ENCODE measurements at regions not wholly inside any gene's neighbourhood (a gene's known extent, or its start where the extent isn't known, plus 50 kb on each side); places are given as distances from the start of the nearest gene placed in this dataset.

DNA sequence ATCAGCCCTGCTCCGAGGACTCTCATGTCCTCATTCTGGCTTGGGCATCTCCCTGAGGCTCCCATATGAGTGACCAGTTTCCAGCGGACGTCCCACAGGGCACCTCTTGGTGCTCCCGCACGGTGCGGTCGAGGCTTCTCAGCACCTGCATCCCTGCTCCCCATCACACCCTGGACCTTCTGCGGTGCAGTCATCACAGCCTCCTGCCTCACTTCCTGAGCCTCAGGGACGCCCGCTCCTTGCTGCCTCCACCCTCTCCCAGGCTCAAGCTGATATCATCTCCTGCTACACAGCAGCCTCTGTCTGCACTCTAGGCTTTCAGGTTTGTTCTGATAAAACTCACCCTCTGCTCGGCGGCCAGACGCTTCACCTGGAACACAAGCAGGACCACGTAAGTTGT, 185.0 kb downstream of the TMEM18 start:
- TF ChIP-seq, protein P1, sequence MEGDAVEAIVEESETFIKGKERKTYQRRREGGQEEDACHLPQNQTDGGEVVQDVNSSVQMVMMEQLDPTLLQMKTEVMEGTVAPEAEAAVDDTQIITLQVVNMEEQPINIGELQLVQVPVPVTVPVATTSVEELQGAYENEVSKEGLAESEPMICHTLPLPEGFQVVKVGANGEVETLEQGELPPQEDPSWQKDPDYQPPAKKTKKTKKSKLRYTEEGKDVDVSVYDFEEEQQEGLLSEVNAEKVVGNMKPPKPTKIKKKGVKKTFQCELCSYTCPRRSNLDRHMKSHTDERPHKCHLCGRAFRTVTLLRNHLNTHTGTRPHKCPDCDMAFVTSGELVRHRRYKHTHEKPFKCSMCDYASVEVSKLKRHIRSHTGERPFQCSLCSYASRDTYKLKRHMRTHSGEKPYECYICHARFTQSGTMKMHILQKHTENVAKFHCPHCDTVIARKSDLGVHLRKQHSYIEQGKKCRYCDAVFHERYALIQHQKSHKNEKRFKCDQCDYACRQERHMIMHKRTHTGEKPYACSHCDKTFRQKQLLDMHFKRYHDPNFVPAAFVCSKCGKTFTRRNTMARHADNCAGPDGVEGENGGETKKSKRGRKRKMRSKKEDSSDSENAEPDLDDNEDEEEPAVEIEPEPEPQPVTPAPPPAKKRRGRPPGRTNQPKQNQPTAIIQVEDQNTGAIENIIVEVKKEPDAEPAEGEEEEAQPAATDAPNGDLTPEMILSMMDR (IDR thresholded peaks at IDR 0.05): no peak

DNA sequence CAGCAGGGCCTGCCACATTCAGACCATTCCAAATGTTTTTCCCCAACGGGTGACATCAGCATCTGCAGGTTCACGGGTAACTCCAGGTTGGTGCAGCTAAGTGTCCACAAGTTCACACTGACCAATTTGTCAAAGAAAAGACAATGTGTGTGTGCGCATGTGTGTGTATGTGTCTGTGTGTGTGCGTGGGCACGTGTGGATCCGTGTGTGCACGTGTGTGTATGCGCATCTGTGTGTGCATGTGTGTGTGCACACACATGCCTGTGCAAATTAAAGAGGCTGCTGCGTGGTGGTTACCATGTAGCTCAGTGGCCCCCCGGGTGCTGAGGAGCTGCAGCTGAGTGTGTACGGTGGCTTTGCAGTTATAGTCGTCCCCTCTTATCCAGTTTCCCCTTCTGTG, 187.4 kb downstream of the TMEM18 start:
- TF ChIP-seq, protein P1 (IDR thresholded peaks at IDR 0.05): no peak

DNA sequence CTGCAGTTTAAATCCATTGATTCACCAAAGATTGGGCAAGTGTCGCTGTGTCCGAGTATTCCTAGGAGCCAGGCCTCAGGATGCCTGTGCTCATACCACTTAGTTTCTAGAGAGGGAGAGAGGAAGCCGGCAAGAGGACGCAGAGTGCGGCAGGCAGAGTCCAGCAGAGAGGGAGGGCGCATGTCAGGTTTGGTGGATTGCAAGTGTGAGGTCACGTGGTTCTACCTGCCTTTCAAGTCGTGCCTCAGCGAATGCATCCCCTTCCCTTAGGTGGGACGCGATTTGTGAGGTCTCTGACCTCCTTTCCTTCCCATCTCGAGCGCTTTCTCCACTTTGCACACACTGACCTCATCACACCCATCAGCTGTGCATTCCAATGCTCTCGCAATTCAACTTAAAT, 188.1 kb downstream of the TMEM18 start:
- TF ChIP-seq, protein P1 (IDR thresholded peaks at IDR 0.05): no peak

DNA sequence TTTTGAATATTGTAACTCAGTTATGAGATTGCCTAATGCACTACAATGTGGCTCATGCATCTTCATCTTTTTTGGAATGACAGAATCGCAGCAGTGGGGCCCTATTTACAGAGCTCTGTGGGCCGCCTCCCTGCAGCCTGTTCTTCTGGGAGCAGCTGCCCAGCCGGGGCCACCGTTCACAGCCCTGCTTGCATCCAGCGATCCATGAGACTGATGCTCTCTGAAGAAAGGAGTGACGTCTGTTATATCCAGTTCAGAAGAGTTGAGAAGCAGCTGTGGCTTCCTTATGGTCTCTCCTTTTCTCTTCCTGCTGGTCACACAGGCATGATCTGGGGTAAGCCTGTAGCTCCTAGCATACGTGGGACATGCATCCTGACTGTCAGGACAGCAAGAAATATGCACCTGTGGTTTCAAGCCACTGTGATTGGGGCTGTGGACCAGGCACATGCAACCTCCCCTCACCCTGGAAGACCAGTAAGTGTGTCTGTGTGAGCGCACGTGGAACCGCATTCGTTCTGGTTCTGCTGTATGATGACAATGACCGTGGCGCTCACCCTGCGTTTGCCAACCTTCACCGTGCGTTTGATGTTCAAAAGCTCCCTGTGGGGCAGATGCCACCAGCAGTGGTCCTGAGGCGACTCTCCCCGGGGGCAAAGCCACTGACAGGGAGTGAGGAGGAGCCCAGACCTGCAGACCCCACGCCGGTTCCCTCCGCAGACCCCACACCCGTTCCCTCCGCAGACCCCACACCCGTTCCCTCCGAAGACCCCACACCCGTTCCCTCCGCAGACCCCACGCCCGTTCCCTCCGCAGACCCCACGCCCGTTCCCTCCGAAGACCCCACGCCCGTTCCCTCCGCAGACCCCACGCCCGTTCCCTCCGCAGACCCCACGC, 189.8 kb downstream of the TMEM18 start:
- TF ChIP-seq, protein P1 (IDR thresholded peaks at IDR 0.05): no peak

DNA sequence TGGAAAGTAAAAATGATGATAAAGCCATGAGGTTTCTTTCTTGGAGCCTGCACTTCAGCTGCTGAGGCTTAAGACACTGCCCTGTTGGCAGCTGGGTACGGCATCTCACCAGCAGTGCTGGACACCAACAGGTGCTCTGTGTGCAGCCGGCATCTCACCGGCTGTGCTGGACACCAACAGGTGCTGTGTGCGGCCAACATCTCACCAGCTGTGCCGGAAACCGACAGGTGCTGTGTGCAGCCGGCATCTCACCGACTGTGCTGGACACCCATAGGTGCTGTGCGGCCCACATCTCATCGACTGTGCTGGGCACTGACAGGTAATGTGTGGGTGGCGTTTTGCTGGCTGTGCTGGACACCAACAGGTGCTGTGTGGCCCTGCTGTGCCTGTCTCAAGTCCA, 190.8 kb downstream of the TMEM18 start:
- TF ChIP-seq, protein P1 (IDR thresholded peaks at IDR 0.05): no peak

DNA sequence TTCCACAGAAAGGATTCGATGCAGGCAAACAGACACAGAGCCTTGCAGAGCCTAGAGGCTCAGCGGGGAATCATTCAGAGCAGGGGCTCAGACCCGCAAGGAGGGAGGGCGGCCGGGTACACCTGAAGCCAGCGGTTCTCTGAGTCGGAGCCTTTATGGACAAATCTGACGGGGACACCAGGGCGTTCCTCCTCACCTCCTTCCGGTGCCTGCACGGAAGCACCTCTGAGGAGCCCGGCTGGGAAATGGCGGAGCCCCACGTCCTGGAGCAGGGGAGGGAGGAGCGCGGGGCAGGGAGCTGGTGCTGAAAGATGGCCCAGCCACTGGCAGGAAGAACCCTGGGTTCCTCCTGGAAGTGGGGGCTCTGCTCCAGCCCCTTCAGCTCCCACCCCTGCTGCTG, 193.5 kb upstream of the ALKAL2 start:
- TF ChIP-seq, protein P1 (IDR thresholded peaks at IDR 0.05): no peak

DNA sequence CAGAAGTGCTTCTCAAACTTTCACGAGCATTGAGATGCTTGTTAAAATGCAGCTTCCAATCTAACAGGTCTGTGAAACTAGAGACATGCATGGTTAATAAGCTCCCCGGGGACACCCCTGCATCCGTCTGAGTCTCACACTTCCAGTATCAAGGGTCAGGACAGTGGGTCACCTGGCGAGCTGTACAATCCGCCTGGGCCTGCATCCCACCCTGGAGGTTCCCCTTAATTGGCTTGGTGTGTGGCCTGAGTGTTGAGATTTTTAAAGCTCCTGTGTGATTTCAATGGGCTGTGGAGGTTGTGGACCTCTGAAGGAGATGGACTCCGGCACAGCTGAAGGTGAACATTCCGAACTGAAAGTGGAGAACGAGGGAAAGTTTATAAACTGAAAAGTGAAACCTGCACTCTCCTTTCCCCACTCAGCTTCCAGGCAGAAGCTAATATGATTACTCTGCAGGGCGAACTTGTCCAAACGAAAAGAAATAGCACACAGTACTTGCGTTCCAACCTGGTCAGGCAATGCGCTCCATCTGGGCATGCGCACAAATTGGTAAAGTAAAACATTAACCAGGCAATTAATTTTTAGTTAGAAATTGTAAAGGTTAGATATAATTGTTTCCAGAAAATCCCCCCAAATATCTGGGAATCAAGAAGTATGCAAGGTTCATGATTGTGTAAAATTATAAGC, 191.7 kb upstream of the ALKAL2 start:
- TF ChIP-seq, protein P1 (IDR thresholded peaks at IDR 0.05): no peak

Measured in LNCAP (cell line).